Trophoblast cell (in vitro differentiated cells and primary cell): ENCODE measurements at regions not wholly inside any gene's neighbourhood (a gene's known extent, or its start where the extent isn't known, plus 50 kb on each side); places are given as distances from the start of the nearest gene placed in this dataset.

Source experiments
- DNase-seq, 2 donors: peaks; one replicate each; pipeline ENCODE4 v3.0.0-alpha.2; 2016
- H2AFZ ChIP-seq: 2 replicates; pipeline ENCODE4 v1.6.1; 2013; ENCODE audit warnings: low read length, moderate library complexity, mild to moderate bottlenecking; ENCODE audit not compliant: insufficient read depth, poor library complexity
- H2AK5ac ChIP-seq: 2 replicates; pipeline ENCODE4 v1.6.1; 2013; ENCODE audit warnings: mild to moderate bottlenecking, low read length
- H2BK120ac ChIP-seq: 2 replicates; pipeline ENCODE4 v1.6.1; 2013; ENCODE audit warnings: low read length, mild to moderate bottlenecking, moderate library complexity; ENCODE audit not compliant: insufficient read depth, poor library complexity
- H2BK12ac ChIP-seq: 2 replicates; pipeline ENCODE4 v1.6.1; 2013; ENCODE audit warnings: mild to moderate bottlenecking, low read length, moderate library complexity
- H2BK5ac ChIP-seq: 2 replicates; pipeline ENCODE4 v1.6.1; 2013; ENCODE audit warnings: low read length, low read depth, moderate library complexity, mild to moderate bottlenecking; ENCODE audit not compliant: poor library complexity
- H3K14ac ChIP-seq: 2 replicates; pipeline ENCODE4 v1.6.1; 2013; ENCODE audit warnings: mild to moderate bottlenecking, low read length
- H3K18ac ChIP-seq: 2 replicates; pipeline ENCODE4 v1.6.1; 2013; ENCODE audit warnings: mild to moderate bottlenecking, low read length
- H3K23ac ChIP-seq: 2 replicates; pipeline ENCODE4 v1.6.1; 2013; ENCODE audit warnings: low read length
- H3K27ac ChIP-seq: 2 replicates; pipeline ENCODE4 v1.5.1; 2013; ENCODE audit warnings: low read depth, mild to moderate bottlenecking, inconsistent platforms, low read length, moderate library complexity
- H3K27me3 ChIP-seq: 2 replicates; pipeline ENCODE4 v1.6.1; 2013; ENCODE audit warnings: inconsistent platforms, mild to moderate bottlenecking, low read length, moderate library complexity; ENCODE audit not compliant: insufficient read depth
- H3K36me3 ChIP-seq, 2 experiments: 1 replicate in 1 of 2; 2 replicates in 1 of 2; pipeline ENCODE4 v1.6.1; 2013; ENCODE audit warnings: low read length in 2 of 2, mild to moderate bottlenecking in 2 of 2, moderate library complexity in 1 of 2; ENCODE audit not compliant: insufficient read depth in 2 of 2, control insufficient read depth in 1 of 2
- H3K4ac ChIP-seq: 2 replicates; pipeline ENCODE4 v1.6.1; 2013; ENCODE audit warnings: low read depth, mild to moderate bottlenecking, low read length, moderate library complexity
- H3K4me1 ChIP-seq, 2 experiments: 1 replicate in 1 of 2; 2 replicates in 1 of 2; pipeline ENCODE4 v1.6.1; 2013; ENCODE audit warnings: low read length in 2 of 2, mild to moderate bottlenecking in 2 of 2, moderate library complexity in 1 of 2; ENCODE audit not compliant: insufficient read depth in 2 of 2, control insufficient read depth in 1 of 2
- H3K4me2 ChIP-seq: 2 replicates; pipeline ENCODE4 v1.6.1; 2013; ENCODE audit warnings: inconsistent platforms, mild to moderate bottlenecking, low read length, moderate library complexity
- H3K4me3 ChIP-seq: 2 replicates; pipeline ENCODE4 v1.5.1; 2013; ENCODE audit warnings: mild to moderate bottlenecking, low read depth, low read length, inconsistent platforms
- H3K79me1 ChIP-seq: one replicate; pipeline ENCODE4 v1.6.1; 2013; ENCODE audit warnings: low read length
- H3K79me2 ChIP-seq: 2 replicates; pipeline ENCODE4 v1.6.1; 2013; ENCODE audit warnings: low read length, mild to moderate bottlenecking; ENCODE audit not compliant: control insufficient read depth, insufficient read depth, poor library complexity
- H3K9ac ChIP-seq: 2 replicates; pipeline ENCODE4 v1.6.1; 2013; ENCODE audit warnings: mild to moderate bottlenecking, low read length
- H3K9me3 ChIP-seq: 2 replicates; pipeline ENCODE4 v1.6.1; 2013; ENCODE audit warnings: low read depth, mild to moderate bottlenecking, control low read depth, inconsistent platforms, low read length; ENCODE audit not compliant: insufficient read depth
- H4K12ac ChIP-seq: 2 replicates; pipeline ENCODE4 v1.6.1; 2013; ENCODE audit warnings: low read depth, mild to moderate bottlenecking, low read length, moderate library complexity
- H4K8ac ChIP-seq: 2 replicates; pipeline ENCODE4 v1.6.1; 2013; ENCODE audit warnings: low read depth, mild to moderate bottlenecking, low read length, moderate library complexity
- H4K91ac ChIP-seq: one replicate; pipeline ENCODE4 v1.6.1; 2013; ENCODE audit warnings: low read depth, mild to moderate bottlenecking, low read length, moderate library complexity
- WGBS: extraction: QIAGEN DNeasy Blood & Tissue Kit; methylation state at CpG from one replicate; pipeline ENCODE4 v1.1.7; 2013; ENCODE audit warnings: missing lambda C conversion rate; ENCODE audit not compliant: insufficient read length, insufficient coverage; ENCODE audit errors: extremely low coverage; 5-methylcytosine and 5-hydroxymethylcytosine counted together

DNA sequence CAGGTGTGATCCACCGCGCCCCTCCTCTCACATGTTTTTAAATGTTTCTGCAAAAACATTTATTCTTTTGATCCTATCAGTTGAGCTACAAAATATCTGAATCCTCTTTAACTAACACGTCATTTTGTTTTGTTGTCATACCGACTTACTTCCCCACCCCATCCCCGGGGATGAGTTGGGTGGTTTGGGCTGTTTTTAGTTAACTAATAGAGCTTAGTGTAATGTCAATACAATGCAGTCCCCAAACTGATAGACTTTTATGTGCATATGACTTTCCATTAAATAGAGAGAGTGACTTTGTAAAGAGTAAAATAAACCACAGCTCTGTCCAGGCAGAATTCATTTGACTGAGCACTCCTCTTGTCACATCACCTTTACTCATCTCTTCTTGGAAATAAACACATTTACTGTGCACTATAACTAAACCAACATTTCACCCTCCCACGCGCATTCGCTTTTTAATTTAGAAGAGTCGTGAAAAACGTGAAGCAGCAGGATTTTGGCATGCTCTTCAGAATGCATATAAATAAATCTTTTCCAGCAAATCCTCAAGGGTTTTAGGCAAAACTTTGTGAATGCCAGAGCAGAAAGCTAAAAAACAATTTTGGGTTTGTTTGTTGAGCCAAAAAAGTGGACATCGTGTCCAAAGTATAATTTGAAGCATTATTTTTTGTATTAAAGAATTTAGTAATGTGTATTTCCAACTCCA is 187.4 kb upstream of the MGMT start:
- DNase-seq, result no peak
- Histone ChIP-seq H3K4me3 (no peak overlapping the region), H3K79me2 (no peaks in the 10 kb centered on the region), H3K14ac (no peak overlapping the region), H3K9ac (no peak overlapping the region), H3K4me2 (no peak overlapping the region), H2AFZ (no peak overlapping the region), H3K79me1 (no peaks in the 10 kb centered on the region), H3K18ac (no peak overlapping the region), H3K4me1 (no peaks in the 10 kb centered on the region), H3K27me3 (no peaks in the 10 kb centered on the region), H3K23ac (no peak overlapping the region), H3K4ac (no peak overlapping the region), H2AK5ac (no peak overlapping the region), H2BK5ac (no peak overlapping the region), H3K36me3 (no peaks in the 10 kb centered on the region), H4K12ac (no peak overlapping the region), H2BK120ac (no peak overlapping the region), H4K91ac (no peak overlapping the region), H3K9me3 (no peaks in the 10 kb centered on the region), H2BK12ac (no peak overlapping the region), H4K8ac (no peak overlapping the region), H3K27ac (no peak overlapping the region)
- 100% methylated on average over 3 of the region's 11 CpGs for WGBS

DNA sequence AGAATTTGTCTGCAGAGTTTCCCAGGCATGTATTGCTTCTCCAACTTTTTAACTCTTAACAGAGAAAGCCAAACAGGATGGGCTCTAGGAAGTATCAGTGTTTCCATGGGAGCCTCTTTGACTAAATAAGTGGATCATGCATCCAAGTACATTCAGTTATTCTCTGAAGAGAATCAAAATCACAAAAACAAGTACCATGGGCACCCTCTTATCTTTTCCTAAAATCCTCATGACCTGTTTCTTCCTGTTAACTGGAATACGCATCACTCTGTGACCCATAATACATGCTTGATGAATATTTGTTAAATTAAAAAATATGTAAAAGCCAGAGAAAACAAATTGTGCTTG is 186.9 kb upstream of the MGMT start:
- Histone ChIP-seq H3K18ac (no peak overlapping the region), H3K79me2 (no peaks in the 10 kb centered on the region), H2BK12ac (no peak overlapping the region), H2AFZ (no peak overlapping the region), H3K4me1 (no peaks in the 10 kb centered on the region), H2BK5ac (no peak overlapping the region), H3K79me1 (no peaks in the 10 kb centered on the region), H3K27ac (no peak overlapping the region), H4K8ac (no peak overlapping the region), H3K4me3 (no peak overlapping the region), H3K9ac (no peak overlapping the region), H3K9me3 (no peaks in the 10 kb centered on the region), H2AK5ac (no peak overlapping the region), H3K27me3 (no peaks in the 10 kb centered on the region), H4K12ac (no peak overlapping the region), H2BK120ac (no peak overlapping the region), H4K91ac (no peak overlapping the region), H3K4ac (no peak overlapping the region), H3K36me3 (no peaks in the 10 kb centered on the region), H3K4me2 (no peak overlapping the region), H3K14ac (no peak overlapping the region), H3K23ac (no peak overlapping the region)
- no peak for DNase-seq
- WGBS, result no CpG with 5 or more reads among the region's 1 CpG

DNA sequence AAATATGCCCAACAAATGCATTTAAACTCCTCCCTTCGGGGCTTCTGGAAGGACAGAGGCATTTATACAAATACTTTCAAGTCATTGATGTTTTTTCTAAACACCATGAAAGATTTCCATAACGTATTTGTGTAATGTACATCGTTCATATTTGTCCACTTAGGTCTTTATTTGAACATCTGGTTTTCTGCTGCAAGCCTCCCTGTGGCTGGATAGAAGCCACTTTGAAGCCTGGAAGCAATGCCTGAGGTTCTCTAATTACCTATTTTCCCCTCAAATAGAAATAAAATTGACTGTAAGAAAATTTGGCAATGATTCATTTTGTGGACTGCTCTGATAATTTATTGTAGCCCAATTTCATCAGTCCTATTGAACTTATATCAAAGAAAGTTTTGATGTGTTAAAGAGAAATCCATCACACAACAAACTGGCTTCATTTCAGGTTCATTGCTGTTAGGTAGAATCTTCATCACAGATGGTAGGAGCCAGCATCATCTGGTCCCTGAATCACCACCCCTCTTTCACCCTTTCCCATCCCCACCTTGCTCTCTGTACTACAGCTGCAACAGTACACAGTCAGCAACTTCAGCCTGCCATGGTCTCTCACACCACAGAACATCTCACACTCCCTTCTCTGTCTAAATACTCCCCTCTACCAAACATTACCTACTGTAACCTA is 186.0 kb upstream of the MGMT start:
- H3K27me3 ChIP-seq, result no peaks in the 10 kb centered on the region
- no peak overlapping the region for H2AFZ ChIP-seq
- no peak overlapping the region for H3K27ac ChIP-seq

DNA sequence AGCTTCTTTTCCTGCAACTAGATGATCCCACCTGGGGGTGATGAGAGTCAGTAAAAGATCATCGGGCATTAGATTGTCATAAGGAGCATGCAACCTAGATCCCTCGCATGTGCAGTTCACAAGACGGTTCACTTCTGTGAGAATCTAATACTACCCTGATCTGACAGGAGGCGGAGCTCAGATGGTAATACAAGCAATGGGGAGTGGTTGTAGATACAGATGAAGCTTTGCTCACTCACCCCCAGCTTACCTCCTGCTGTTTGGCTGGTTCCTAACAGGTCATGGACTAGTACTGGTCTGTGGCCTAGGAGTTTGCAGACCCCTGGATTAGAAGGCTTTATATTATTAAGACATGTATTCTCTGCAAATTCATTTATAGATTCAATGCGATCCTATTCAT is 181.6 kb upstream of the MGMT start:
- Histone ChIP-seq H3K36me3 (no peaks in the 10 kb centered on the region), H3K27ac (no peak overlapping the region)
- no CpG with 5 or more reads among the region's 5 CpGs for WGBS

More for the DNA sequence above, 186.0 kb upstream of the MGMT start:
- H3K14ac ChIP-seq, result no peak overlapping the region
- H3K4me3 ChIP-seq, result no peak overlapping the region
- no peaks in the 10 kb centered on the region for H3K79me2 ChIP-seq
- DNase-seq, result no peak
- H2BK5ac ChIP-seq, result no peak overlapping the region
- H3K4ac ChIP-seq, result no peak overlapping the region
- no peaks in the 10 kb centered on the region for H3K36me3 ChIP-seq
- no peaks in the 10 kb centered on the region for H3K9me3 ChIP-seq
- no peak overlapping the region for H4K12ac ChIP-seq
- no peak overlapping the region for H2BK120ac ChIP-seq
- WGBS, result no CpG with 5 or more reads among the region's 3 CpGs
- H4K8ac ChIP-seq, result no peak overlapping the region
- no peaks in the 10 kb centered on the region for H3K4me1 ChIP-seq
- no peak overlapping the region for H3K9ac ChIP-seq
- H3K79me1 ChIP-seq, result no peaks in the 10 kb centered on the region
- no peak overlapping the region for H3K18ac ChIP-seq
- no peak overlapping the region for H4K91ac ChIP-seq
- no peak overlapping the region for H3K4me2 ChIP-seq
- no peak overlapping the region for H3K23ac ChIP-seq
- no peak overlapping the region for H2BK12ac ChIP-seq
- no peak overlapping the region for H2AK5ac ChIP-seq

More for the DNA sequence above, 181.6 kb upstream of the MGMT start:
- no peak for DNase-seq
- H4K8ac ChIP-seq, result no peak overlapping the region
- H3K79me1 ChIP-seq, result no peaks in the 10 kb centered on the region
- no peaks in the 10 kb centered on the region for H3K9me3 ChIP-seq
- H3K4me1 ChIP-seq, result no peaks in the 10 kb centered on the region
- H3K4me3 ChIP-seq, result no peak overlapping the region
- H2AK5ac ChIP-seq, result no peak overlapping the region
- no peak overlapping the region for H3K18ac ChIP-seq
- no peak overlapping the region for H2BK5ac ChIP-seq
- no peak overlapping the region for H2BK120ac ChIP-seq
- H3K9ac ChIP-seq, result no peak overlapping the region
- H4K12ac ChIP-seq, result no peak overlapping the region
- no peak overlapping the region for H3K4me2 ChIP-seq
- no peak overlapping the region for H4K91ac ChIP-seq
- no peak overlapping the region for H3K23ac ChIP-seq
- no peaks in the 10 kb centered on the region for H3K79me2 ChIP-seq
- no peaks in the 10 kb centered on the region for H3K27me3 ChIP-seq
- no peak overlapping the region for H3K4ac ChIP-seq
- no peak overlapping the region for H2BK12ac ChIP-seq
- no peak overlapping the region for H3K14ac ChIP-seq
- H2AFZ ChIP-seq, result no peak overlapping the region
